RCC 7860 (cell line): ENCODE measurements at regions not wholly inside any gene's neighbourhood (a gene's known extent, or its start where the extent isn't known, plus 50 kb on each side); places are given as distances from the start of the nearest gene placed in this dataset.
"Not testable (repeated sequence)": the region's sequence is repeated elsewhere in the genome, so short reads cannot be mapped to it uniquely, and the experiment has no call there.

Source experiments
- DNase-seq: peaks from one replicate; pipeline ENCODE4 v3.0.0-alpha.2; 2015; ENCODE audit warnings: low spot score
- FAIRE-seq: peaks from 2 replicates; lab custom pipeline; 2012; peaks lifted over from hg19 to GRCh38; lab: Jason Lieb, UNC

DNA sequence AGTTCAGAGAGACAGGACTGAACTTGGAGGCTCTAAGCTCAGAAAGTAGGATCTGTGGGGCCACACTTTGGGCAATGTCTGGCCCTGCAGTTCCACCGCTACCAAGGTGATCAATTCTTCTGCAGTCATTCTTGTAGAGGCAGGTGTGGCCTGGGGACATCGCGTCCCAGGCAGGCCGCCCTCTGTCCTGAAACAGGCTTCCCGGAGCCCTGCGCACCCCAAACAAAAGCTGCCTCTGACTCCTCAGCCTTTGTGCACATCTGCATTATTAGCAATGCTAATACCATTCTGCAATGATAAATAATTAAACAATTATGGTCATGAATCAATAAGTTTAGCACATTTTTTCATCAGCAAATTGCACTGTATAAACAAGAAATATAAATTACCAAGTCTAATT is 160.2 kb downstream of the URI1 start:
- DNase-seq (no peak), FAIRE-seq (no peak)

- no peak for FAIRE-seq
These were observed 160.6 kb downstream of the URI1 start for GRCh38 chr19:30102666-30103065.

DNA sequence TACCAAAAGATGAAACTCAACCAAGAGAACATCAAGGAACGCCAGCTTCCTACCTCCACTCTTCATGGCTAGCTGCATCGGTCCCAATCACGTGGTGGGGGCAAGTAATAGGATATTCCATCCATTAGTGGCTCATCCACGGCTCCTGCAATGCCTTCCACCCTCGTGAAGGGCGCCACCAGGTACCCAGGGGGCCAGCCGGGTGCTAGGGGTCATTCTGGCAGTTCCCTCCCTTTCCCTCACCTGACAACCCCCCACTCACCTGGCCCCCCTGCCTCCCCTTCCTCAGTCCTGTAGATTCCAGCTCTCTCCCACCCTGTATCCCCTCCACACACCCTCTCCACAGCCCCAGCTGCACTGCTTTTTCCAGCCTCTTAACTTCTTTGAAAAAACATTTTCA is 161.9 kb downstream of the URI1 start:
- FAIRE-seq = no peak

More at GRCh38 chr19:30102666-30103065, 160.6 kb downstream of the URI1 start:
- no peak for DNase-seq

DNA sequence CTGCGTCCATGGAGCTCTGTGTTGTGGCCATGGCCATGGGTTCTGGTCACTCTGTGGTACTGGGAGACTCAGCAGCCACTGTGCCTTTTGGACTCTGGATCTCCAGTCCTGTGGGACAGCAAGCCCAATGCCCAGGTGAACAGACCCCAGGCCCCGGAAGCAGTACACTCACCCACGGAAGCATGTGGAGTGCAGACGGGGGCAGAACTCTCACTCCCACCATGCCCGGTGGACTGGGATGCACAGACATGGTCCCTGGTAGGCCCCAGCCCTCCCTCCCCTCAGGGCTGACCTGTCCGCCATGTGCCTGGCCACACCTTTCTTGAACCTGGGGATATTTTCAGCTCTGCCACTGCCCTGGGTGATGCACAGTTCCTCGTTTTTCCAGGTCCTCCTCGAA is 163.3 kb downstream of the URI1 start:
- no peak for FAIRE-seq

More for the DNA sequence above, 161.9 kb downstream of the URI1 start:
- DNase-seq = no peak

GRCh38 chr19:30105727-30106126 is 163.7 kb downstream of the URI1 start:
- no peak for DNase-seq
- no peak for FAIRE-seq

More for the DNA sequence above, 163.3 kb downstream of the URI1 start:
- no peak for DNase-seq

DNA sequence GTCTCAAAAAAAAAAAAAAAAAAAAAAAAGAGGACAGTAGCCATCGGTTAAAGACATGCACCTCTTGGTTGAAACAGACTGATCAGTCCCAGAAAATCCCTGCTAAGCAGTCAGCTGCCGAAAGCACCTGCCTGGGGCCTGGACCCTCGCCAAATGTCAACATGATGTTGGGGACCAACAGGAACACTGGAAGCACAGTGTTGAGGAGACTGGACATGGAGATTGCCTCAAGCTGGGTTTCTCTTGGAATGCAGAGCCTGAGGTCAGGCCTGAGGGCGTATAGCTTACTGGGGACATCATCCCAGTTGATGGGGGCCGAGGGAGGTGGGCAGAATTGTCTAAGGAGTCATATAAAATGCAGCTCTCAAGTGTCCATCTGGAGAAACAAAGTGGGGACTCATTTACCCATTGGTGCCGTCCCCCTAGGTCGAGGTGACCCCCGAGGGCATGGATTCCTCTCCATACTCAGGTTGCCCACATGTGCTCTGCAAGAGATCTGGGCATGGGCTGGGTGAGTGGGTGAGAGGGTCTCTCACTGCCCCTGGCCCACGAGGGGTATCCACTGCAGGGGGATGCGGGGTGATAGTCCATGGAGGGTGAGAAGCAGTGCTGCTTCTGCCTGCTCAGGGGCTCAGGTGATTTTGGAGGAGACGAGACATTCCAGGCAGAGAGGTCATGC is 164.5 kb downstream of the URI1 start:
- FAIRE-seq = no peak

DNA sequence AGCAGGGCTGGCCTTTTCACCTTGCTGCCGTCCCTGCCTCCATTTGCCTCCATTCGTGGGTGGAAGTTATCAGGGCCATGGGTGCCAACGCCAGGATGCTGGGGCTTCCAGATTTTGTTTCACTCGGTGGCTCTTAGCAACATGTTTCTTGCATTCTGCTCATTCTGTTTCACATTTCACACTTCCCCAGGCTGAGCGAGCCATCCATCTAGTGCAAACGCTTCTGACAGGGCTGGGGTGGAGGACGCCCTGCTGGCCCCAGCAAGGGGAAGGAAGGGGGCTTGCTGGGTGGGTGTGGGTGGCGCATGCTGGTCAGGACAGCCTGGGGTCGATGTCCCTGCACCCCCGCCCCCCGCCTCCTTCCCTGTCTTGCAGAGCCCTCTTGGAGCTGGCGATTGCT is 165.2 kb downstream of the URI1 start:
- no peak for FAIRE-seq
- DNase-seq = no peak

More for the DNA sequence above, 164.5 kb downstream of the URI1 start:
- DNase-seq = no peak

DNA sequence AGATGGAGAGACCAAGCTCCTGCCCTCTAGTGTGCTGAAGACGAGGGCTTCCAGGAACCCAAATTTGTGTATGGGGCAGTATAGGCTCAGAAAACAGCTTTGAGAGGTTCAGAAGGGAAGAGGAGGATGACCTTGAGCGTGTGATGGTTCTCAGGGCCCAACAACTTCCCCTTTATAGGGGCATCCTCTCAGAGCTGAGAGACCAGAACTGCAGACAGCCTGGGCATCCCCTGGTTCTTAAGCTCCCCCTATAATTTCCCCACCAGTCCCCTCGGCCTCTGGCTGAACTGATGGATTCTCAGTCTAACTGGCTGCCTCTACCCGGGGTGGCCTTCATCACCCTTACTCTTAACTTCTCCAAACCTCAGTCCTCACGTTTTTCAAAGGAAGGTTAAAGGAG is 167.5 kb downstream of the URI1 start:
- DNase-seq (no peak), FAIRE-seq (no peak)

DNA sequence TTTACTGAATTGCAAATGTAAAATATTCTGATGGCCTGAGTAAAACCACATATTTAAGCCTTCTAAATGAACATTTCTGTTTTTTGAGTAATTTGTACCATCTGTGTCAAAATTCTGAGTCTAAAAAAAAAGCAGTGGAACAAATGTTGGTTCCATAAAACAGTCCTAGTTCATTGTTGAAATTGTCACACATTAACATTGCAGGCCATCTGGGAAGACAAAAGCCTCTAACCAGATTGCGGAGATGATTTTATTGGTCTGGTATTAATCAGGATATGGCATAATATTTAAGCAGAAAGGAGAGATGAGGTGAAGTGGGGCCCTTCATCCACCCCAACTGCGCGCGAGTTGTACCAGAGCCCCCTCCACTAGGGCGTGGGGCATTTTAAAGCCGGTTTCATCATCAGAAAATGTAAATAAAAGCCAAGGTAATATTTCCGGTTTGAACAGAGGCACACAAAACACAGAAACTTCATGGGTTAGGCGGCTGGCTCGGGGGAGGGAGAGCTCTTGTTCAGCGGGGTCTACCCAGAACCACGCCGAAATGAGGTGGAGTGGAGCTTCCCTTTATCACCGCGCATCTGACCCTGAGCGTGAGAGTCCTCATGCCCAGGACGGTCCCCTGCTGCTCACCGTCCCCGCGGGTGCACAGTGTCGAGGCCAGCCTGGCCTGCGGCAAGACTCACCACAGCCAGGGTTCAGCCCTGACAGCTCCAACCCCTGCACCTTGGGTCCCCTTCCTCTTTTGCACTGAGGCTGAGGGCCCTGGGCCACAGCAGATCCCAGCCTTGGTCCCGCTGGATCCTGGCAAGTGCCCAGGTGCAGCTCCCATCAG is 169.2 kb downstream of the URI1 start:
- FAIRE-seq (no peak), DNase-seq (no peak)

- FAIRE-seq (no peak), DNase-seq (no peak)
These were observed 170.1 kb downstream of the URI1 start for GRCh38 chr19:30112171-30112570.

- FAIRE-seq (no peak), DNase-seq (no peak)
These were observed 170.6 kb downstream of the URI1 start for GRCh38 chr19:30112666-30113065.

DNA sequence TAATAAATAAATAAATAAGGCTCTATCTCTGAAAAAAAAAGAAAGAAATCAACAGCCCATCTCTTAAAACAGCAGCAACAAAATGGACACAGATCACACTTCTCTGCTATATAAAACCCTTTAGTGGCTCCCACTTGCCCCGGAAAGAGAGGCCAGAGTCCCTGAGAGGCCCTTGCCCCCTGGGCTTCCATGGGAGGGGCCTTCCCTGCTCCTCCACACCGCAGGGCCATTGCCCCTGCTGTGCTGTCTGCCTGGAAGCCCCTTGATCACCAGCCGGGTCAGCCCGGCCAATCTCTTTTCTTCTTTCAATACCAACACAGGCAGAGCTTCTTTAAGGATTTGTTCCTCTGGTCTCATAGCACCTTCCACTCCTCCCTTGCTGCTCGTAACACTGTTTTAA is 171.1 kb downstream of the URI1 start:
- no peak for FAIRE-seq
- DNase-seq = no peak

GRCh38 chr19:30114095-30114494 is 172.1 kb downstream of the URI1 start:
- not testable (repeated sequence) for FAIRE-seq, DNase-seq

DNA sequence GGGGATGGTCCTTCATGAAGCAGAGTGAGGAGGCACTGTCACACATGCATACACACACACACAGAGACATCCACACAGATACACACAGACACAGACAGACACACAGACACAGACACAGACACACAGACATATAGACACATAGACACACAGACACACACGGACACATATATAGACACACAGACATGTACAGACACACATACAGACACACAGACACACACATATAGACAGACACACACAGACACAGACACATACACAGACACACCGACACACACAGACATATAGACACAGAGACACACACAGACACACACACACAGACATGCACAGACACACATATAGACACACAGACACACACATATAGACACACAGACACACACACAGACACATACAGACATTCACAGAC is 173.9 kb downstream of the URI1 start:
- FAIRE-seq (no peak), DNase-seq (no peak)

- FAIRE-seq (no peak), DNase-seq (no peak)
These were observed 174.5 kb downstream of the URI1 start for GRCh38 chr19:30116530-30116929.

DNA sequence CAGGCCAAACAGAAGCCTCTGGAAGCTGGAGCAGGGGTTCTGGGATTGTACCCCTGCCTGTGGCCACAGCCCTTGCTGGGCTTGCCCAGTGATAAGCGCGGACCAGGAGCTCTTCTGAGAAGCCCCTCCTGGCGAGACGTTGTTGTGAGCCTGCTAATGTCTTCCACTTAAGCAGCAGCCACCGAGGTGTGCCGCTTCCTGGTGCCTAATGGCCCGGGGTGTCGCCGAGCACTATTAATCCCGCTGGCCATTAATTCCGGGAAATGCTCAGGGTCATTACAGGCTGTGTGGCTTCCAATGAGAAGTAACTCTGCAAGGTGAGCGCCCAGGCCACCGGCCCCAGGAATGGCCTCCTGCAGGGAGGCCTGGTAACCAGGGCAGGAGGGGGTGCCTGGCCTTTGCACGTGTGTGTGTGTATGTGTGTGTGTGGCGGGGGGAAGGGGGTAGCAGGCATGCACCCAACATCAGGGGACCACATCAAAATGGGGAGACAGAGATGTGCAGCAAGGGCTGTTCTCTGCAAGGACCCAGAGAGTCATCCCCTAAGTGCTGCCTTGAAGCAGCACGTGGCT is 175.0 kb downstream of the URI1 start:
- no peak for DNase-seq
- no peak for FAIRE-seq

GRCh38 chr19:30117636-30118145 is 175.7 kb downstream of the URI1 start:
- DNase-seq (no peak), FAIRE-seq (no peak)

GRCh38 chr19:30118221-30118620 is 176.2 kb downstream of the URI1 start:
- FAIRE-seq (no peak), DNase-seq (no peak)

GRCh38 chr19:30118760-30119159 is 176.7 kb downstream of the URI1 start:
- FAIRE-seq = no peak
- DNase-seq = no peak

GRCh38 chr19:30119180-30119908 is 177.3 kb downstream of the URI1 start:
- DNase-seq (no peak), FAIRE-seq (no peak)
